GM23338 (cell line): ENCODE measurements at regions not wholly inside any gene's neighbourhood (a gene's known extent, or its start where the extent isn't known, plus 50 kb on each side); places are given as distances from the start of the nearest gene placed in this dataset.

Experiments used
- ATAC-seq: fragments of 200-7000 bp; cut with Tn5 transposase; 3 replicates; pipeline ENCODE4 v1.9.1; 2020
- DNase-seq: peaks from one replicate; pipeline ENCODE4 v3.0.0-alpha.2; 2015; ENCODE audit warnings: low spot score
- H2AFZ ChIP-seq: fragments of 200-600 bp; sonication (generic); 2 replicates; pipeline ENCODE4 v1.8.0; 2016; ENCODE audit warnings: antibody characterized with exemption, mild to moderate bottlenecking, moderate library complexity
- H3F3A ChIP-seq: fragments of 200-600 bp; sonication (generic); replicated peaks from 2 replicates; pipeline ENCODE4 v1.8.0; 2017; ENCODE audit warnings: antibody characterized with exemption, mixed run types, low read depth
- H3K27ac ChIP-seq: fragments of 200-600 bp; sonication (generic); 2 replicates; pipeline ENCODE4 v1.6.1; 2016; ENCODE audit warnings: low read depth
- H3K27me3 ChIP-seq: fragments of 200-600 bp; sonication (generic); 2 replicates; pipeline ENCODE4 v1.8.0; 2016; ENCODE audit warnings: mild to moderate bottlenecking, mixed run types, moderate library complexity; ENCODE audit not compliant: insufficient read depth
- H3K36me3 ChIP-seq: fragments of 200-600 bp; sonication (generic); 2 replicates; pipeline ENCODE4 v1.8.0; 2016; ENCODE audit warnings: mild to moderate bottlenecking; ENCODE audit not compliant: insufficient read depth
- H3K4me1 ChIP-seq: fragments of 200-600 bp; sonication (generic); 2 replicates; pipeline ENCODE4 v1.8.0; 2016; ENCODE audit warnings: mild to moderate bottlenecking, moderate library complexity; ENCODE audit not compliant: insufficient read depth
- H3K4me2 ChIP-seq: fragments of 200-600 bp; sonication (generic); 2 replicates; pipeline ENCODE4 v1.7.1; 2017; ENCODE audit warnings: mixed run types
- H3K4me3 ChIP-seq: fragments of 200-600 bp; sonication (generic); 2 replicates; pipeline ENCODE4 v1.6.1; 2016; ENCODE audit warnings: mixed run types
- H3K79me2 ChIP-seq: fragments of 200-600 bp; sonication (generic); replicated peaks from 2 replicates; pipeline ENCODE4 v1.8.0; 2017; ENCODE audit warnings: mild to moderate bottlenecking; ENCODE audit not compliant: insufficient read depth
- H3K9me2 ChIP-seq: fragments of 200-600 bp; sonication (generic); 2 replicates; pipeline ENCODE4 v1.8.0; 2017; ENCODE audit not compliant: insufficient read depth
- H4K20me1 ChIP-seq: fragments of 200-600 bp; sonication (generic); replicated peaks from 2 replicates; pipeline ENCODE4 v1.8.0; 2017; ENCODE audit warnings: mild to moderate bottlenecking; ENCODE audit not compliant: insufficient read depth
- H3K27ac Mint-ChIP-seq: 2 replicates; pipeline ENCODE4 v1.8.0; 2020; ENCODE audit warnings: inconsistent platforms, mild to moderate bottlenecking, moderate library complexity, mixed read lengths
- H3K27me3 Mint-ChIP-seq: 3 replicates; pipeline ENCODE4 v1.8.0; 2022; ENCODE audit warnings: low read depth, mild to moderate bottlenecking, moderate library complexity, mixed read lengths, inconsistent platforms; ENCODE audit not compliant: insufficient read depth, poor library complexity
- H3K36me3 Mint-ChIP-seq: 3 replicates; pipeline ENCODE4 v1.8.0; 2021; ENCODE audit warnings: low read depth, mild to moderate bottlenecking, inconsistent platforms, moderate library complexity, mixed read lengths
- H3K4me1 Mint-ChIP-seq: 3 replicates; pipeline ENCODE4 v1.8.0; 2020; ENCODE audit warnings: mild to moderate bottlenecking, inconsistent platforms, mixed read lengths
- H3K4me3 Mint-ChIP-seq: 3 replicates; pipeline ENCODE4 v1.8.0; 2021; ENCODE audit warnings: moderate library complexity, mild to moderate bottlenecking, inconsistent platforms, mixed read lengths
- H3K9me3 Mint-ChIP-seq: 3 replicates; pipeline ENCODE4 v1.8.0; 2020; ENCODE audit warnings: moderate library complexity, mild to moderate bottlenecking, inconsistent platforms, mixed read lengths
- CTCF ChIP-seq, 2 experiments: fragments of 200-600 bp in 1 of 2; sonication (generic) in 1 of 2; conservative IDR thresholded peaks; 2 replicates each; pipeline versions ENCODE4 v1.5.1 to v1.6.1; 2016 to 2017; ENCODE audit warnings: antibody characterized with exemption in 2 of 2, low read depth in 2 of 2, mild to moderate bottlenecking in 2 of 2, moderate library complexity in 1 of 2
- EZH2 ChIP-seq: fragments of 200-600 bp; sonication (generic); IDR thresholded peaks from one replicate; pipeline ENCODE4 v1.8.0; 2017; ENCODE audit warnings: antibody characterized with exemption, mild to moderate bottlenecking, low read depth; ENCODE audit not compliant: unreplicated experiment
- EZH2phosphoT487 ChIP-seq: fragments of 200-600 bp; sonication (generic); IDR thresholded peaks from one replicate; pipeline ENCODE4 v1.8.1; 2018; ENCODE audit warnings: antibody characterized with exemption; ENCODE audit not compliant: unreplicated experiment
- JUNB ChIP-seq: IDR thresholded peaks from one replicate; pipeline ENCODE4 v1.6.1; 2016; ENCODE audit warnings: antibody characterized with exemption; ENCODE audit not compliant: unreplicated experiment
- POLR2AphosphoS5 ChIP-seq: IDR thresholded peaks from 2 replicates; pipeline ENCODE4 v1.6.1; 2016; ENCODE audit warnings: antibody characterized with exemption, low read depth
- REST ChIP-seq: IDR thresholded peaks from one replicate; pipeline ENCODE4 v1.6.1; 2018; ENCODE audit warnings: antibody characterized with exemption; ENCODE audit not compliant: unreplicated experiment
- STAT1 ChIP-seq: IDR thresholded peaks from one replicate; pipeline ENCODE4 v1.6.1; 2016; ENCODE audit warnings: antibody characterized with exemption; ENCODE audit not compliant: unreplicated experiment
- ZNF114 ChIP-seq: fragments of 250-450 bp; sonication (Bioruptor Pico); IDR thresholded peaks from 2 replicates; pipeline ENCODE4 v1.5.0; 2020; ENCODE audit warnings: mild to moderate bottlenecking, moderate library complexity
- ZNF331 ChIP-seq: fragments of 250-450 bp; sonication (Bioruptor Pico); IDR thresholded peaks from 2 replicates; pipeline ENCODE4 v1.5.0; 2020; ENCODE audit warnings: low read depth, mild to moderate bottlenecking, moderate library complexity
- ZNF462 ChIP-seq: fragments of 250-450 bp; sonication (Bioruptor Pico); IDR thresholded peaks from 2 replicates; pipeline ENCODE4 v1.5.0; 2020; ENCODE audit warnings: mild to moderate bottlenecking, moderate library complexity

GRCh38 chr12:124431971-124432370 is 135.4 kb downstream of the NCOR2 start:
- Histone ChIP-seq H3K4me1 (peaks cover 13% of the 10 kb centered on the region), H2AFZ (no peak overlapping the region), H3K27ac (no peak overlapping the region), H3K27me3 (no peaks in the 10 kb centered on the region), H3K4me3 (no peak overlapping the region), H3K9me2 (no peaks in the 10 kb centered on the region), H4K20me1 (peaks cover 6% of the 10 kb centered on the region), H3K4me2 (no peak overlapping the region), H3K79me2 (peaks cover 6% of the 10 kb centered on the region), H3F3A (peaks cover 15% of the 10 kb centered on the region), H3K36me3 (no peaks in the 10 kb centered on the region)
- H3K27ac Mint-ChIP-seq: peak overlapping the region; percentile 67; the same call in 1 of the 2 replicates
- no peak for TF ChIP-seq ZNF114 (CRISPR knock-in tag)
- TF ChIP-seq CTCF (conservative IDR thresholded peaks at IDR 0.05; ENCODE audit: low read depth in 2 of 2): no peak
- no peak for TF ChIP-seq EZH2phosphoT487
- no peak for TF ChIP-seq JUNB
- no peak for TF ChIP-seq REST
- no peak for TF ChIP-seq ZNF331 (CRISPR knock-in tag)
- TF ChIP-seq POLR2AphosphoS5: no peak
- no peak for TF ChIP-seq ZNF462
- no peak for TF ChIP-seq STAT1
- TF ChIP-seq EZH2: no peak
- ATAC-seq (no peak), DNase-seq (no peak)
- peaks cover 16% of the 10 kb centered on the region for H3K27me3 Mint-ChIP-seq
- H3K36me3 Mint-ChIP-seq: peaks cover 37% of the 10 kb centered on the region
- no peak overlapping the region for H3K4me3 Mint-ChIP-seq
- H3K4me1 Mint-ChIP-seq: peaks cover 26% of the 10 kb centered on the region
- H3K9me3 Mint-ChIP-seq: no peaks in the 10 kb centered on the region
